Ovary (tissue), 3 donors: ENCODE measurements at regions not wholly inside any gene's neighbourhood (a gene's known extent, or its start where the extent isn't known, plus 50 kb on each side); places are given as distances from the start of the nearest gene placed in this dataset.

ENCODE experiments used
- EP300 ChIP-seq: sonication (generic); formaldehyde crosslinking; IDR thresholded peaks from one replicate; pipeline ENCODE4 v1.6.1; 2017; ENCODE audit warnings: antibody characterized with exemption
- POLR2A ChIP-seq: fragments of 450-650 bp; IDR thresholded peaks from one replicate; pipeline ENCODE4 v1.6.1; 2017; ENCODE audit warnings: antibody characterized with exemption, mild to moderate bottlenecking, moderate library complexity
- TF ChIP-seq, protein P1 (sequence below), 3 donors: fragments of 450-650 bp in 2 of 3; fragments of 200-600 bp in 1 of 3; IDR thresholded peaks; one replicate each; pipeline versions ENCODE4 v1.5.1 to v1.8.0; 2016 to 2022; ENCODE audit warnings: antibody characterized with exemption in 3 of 3, mild to moderate bottlenecking in 1 of 3
- donor health status: DM: no; HTN: no; CAD: no.

DNA sequence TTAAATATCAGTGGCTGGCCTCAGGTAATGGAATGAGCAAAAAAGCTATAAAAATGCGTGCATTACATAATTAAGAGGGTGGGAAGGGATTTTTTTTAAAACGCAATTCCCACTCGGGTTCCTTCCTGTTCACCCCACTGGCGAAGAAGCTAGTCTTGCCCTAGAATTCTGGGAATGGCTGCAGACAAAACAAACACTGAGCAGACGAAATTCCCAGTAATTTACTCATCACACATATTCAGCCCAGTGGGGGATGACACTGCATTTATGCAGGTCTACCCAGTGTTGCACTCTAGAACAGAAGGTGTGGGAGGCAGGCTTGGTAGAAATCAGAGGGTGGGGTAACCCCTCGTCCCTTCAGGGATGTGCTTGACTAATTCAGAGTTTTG, 2695.0 kb upstream of the DEFB115 start:
- TF ChIP-seq, protein P1, sequence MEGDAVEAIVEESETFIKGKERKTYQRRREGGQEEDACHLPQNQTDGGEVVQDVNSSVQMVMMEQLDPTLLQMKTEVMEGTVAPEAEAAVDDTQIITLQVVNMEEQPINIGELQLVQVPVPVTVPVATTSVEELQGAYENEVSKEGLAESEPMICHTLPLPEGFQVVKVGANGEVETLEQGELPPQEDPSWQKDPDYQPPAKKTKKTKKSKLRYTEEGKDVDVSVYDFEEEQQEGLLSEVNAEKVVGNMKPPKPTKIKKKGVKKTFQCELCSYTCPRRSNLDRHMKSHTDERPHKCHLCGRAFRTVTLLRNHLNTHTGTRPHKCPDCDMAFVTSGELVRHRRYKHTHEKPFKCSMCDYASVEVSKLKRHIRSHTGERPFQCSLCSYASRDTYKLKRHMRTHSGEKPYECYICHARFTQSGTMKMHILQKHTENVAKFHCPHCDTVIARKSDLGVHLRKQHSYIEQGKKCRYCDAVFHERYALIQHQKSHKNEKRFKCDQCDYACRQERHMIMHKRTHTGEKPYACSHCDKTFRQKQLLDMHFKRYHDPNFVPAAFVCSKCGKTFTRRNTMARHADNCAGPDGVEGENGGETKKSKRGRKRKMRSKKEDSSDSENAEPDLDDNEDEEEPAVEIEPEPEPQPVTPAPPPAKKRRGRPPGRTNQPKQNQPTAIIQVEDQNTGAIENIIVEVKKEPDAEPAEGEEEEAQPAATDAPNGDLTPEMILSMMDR (IDR thresholded peaks at IDR 0.05): no peak
- TF ChIP-seq POLR2A (no peak), EP300 (no peak)
